ENCODE measurements at regions not wholly inside any gene's neighbourhood (a gene's known extent, or its start where the extent isn't known, plus 50 kb on each side); places are given as distances from the start of the nearest gene placed in this dataset.
"Not testable (repeated sequence)": the region's sequence is repeated elsewhere in the genome, so short reads cannot be mapped to it uniquely, and the experiment has no call there.

DNA sequence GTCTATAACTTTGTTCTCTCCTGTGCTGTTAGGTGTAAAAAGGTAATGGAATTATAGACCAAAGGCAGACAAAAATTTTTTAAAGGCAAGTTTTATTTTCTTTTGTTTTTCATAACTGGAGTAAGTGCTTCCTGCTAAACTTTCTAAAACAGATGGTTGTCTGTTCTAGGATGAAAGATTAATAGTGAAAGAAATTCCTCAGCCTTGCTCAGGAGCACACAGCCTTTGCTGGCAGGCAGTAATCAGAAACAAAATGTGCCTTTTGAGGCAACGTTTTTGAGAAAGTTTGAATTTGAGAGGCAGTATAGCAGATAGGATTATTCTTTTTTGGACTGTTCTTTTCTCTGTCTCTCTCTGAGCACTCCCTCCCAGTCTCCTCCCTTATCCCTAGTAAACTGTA is 2749.5 kb downstream of the PCDH9 start:
- no peak overlapping the region for H3K18ac ChIP-seq (ENCODE audit: low read length)
- no peak for DNase-seq
- H3K14ac ChIP-seq (ENCODE audit: low read length), result no peak overlapping the region
- H2AFZ ChIP-seq (ENCODE audit: insufficient read depth, low read length, poor library complexity), result no peak overlapping the region
- no peaks in the 10 kb centered on the region for H3K27me3 ChIP-seq (ENCODE audit: insufficient read depth, low read length)
- no peak overlapping the region for H3K27ac ChIP-seq (ENCODE audit: low read depth, low read length)
- no peak overlapping the region for H3K4ac ChIP-seq (ENCODE audit: low read depth, low read length)
- H3K4me1 ChIP-seq (ENCODE audit: control insufficient read depth in 1 of 2, insufficient read depth in 2 of 2, low read length in 2 of 2), result no peaks in the 10 kb centered on the region
- H4K8ac ChIP-seq (ENCODE audit: low read depth, low read length), result no peak overlapping the region
- H3K79me1 ChIP-seq (ENCODE audit: low read length), result peaks cover 6% of the 10 kb centered on the region
- H3K4me2 ChIP-seq (ENCODE audit: low read length), result no peak overlapping the region
- H2BK120ac ChIP-seq (ENCODE audit: insufficient read depth, low read length, poor library complexity), result no peak overlapping the region
- WGBS (ENCODE audit: extremely low coverage, insufficient coverage, insufficient read length), result no CpG with 5 or more reads among the region's 1 CpG
- peaks cover 1% of the 10 kb centered on the region for H3K9me3 ChIP-seq (ENCODE audit: insufficient read depth, low read depth, low read length)
- no peak overlapping the region for H2BK12ac ChIP-seq (ENCODE audit: low read length)
- no peak overlapping the region for H3K4me3 ChIP-seq (ENCODE audit: low read depth, low read length)
- H3K9ac ChIP-seq (ENCODE audit: low read length), result no peak overlapping the region
- H3K79me2 ChIP-seq (ENCODE audit: control insufficient read depth, insufficient read depth, low read length, poor library complexity), result no peaks in the 10 kb centered on the region
- no peak overlapping the region for H4K12ac ChIP-seq (ENCODE audit: low read depth, low read length)
- no peak overlapping the region for H2BK5ac ChIP-seq (ENCODE audit: low read depth, low read length, poor library complexity)
- no peaks in the 10 kb centered on the region for H3K36me3 ChIP-seq (ENCODE audit: control insufficient read depth in 1 of 2, insufficient read depth in 2 of 2, low read length in 2 of 2)
- H2AK5ac ChIP-seq (ENCODE audit: low read length), result no peak overlapping the region
- H3K23ac ChIP-seq (ENCODE audit: low read length), result no peak overlapping the region
- no peak overlapping the region for H4K91ac ChIP-seq (ENCODE audit: low read depth, low read length)

DNA sequence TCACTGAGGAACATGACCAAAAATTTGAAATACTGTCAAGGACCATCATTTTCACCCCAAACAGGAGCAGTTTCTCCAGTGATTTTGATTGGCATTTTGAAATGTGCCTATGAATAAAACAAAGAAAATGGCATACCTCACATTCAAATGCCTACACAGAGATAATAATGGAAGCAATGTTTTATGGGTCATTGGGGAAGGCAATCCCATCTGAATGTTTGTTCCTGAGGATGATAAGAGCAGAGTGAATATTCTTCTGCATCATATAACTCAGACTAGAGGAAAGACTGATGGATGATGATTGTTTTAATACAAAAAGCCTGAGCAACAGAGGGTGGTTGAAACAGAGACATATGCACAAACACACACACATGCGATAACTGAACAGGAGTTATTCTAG is 2749.9 kb downstream of the PCDH9 start:
- Histone ChIP-seq H2AK5ac (ENCODE audit: low read length) (no peak overlapping the region), H3K18ac (ENCODE audit: low read length) (no peak overlapping the region), H4K8ac (ENCODE audit: low read depth, low read length) (no peak overlapping the region), H3K4ac (ENCODE audit: low read depth, low read length) (no peak overlapping the region), H3K27me3 (ENCODE audit: insufficient read depth, low read length) (no peaks in the 10 kb centered on the region), H2AFZ (ENCODE audit: insufficient read depth, low read length, poor library complexity) (no peak overlapping the region), H3K9ac (ENCODE audit: low read length) (no peak overlapping the region), H2BK120ac (ENCODE audit: insufficient read depth, low read length, poor library complexity) (no peak overlapping the region), H3K4me2 (ENCODE audit: low read length) (no peak overlapping the region), H3K79me1 (ENCODE audit: low read length) (peaks cover 6% of the 10 kb centered on the region), H3K14ac (ENCODE audit: low read length) (no peak overlapping the region), H3K9me3 (ENCODE audit: insufficient read depth, low read depth, low read length) (peaks cover 1% of the 10 kb centered on the region), H3K79me2 (ENCODE audit: control insufficient read depth, insufficient read depth, low read length, poor library complexity) (no peaks in the 10 kb centered on the region), H2BK5ac (ENCODE audit: low read depth, low read length, poor library complexity) (no peak overlapping the region), H3K36me3 (ENCODE audit: control insufficient read depth in 1 of 2, insufficient read depth in 2 of 2, low read length in 2 of 2) (no peaks in the 10 kb centered on the region), H4K91ac (ENCODE audit: low read depth, low read length) (no peak overlapping the region), H4K12ac (ENCODE audit: low read depth, low read length) (no peak overlapping the region), H3K27ac (ENCODE audit: low read depth, low read length) (no peak overlapping the region), H3K4me1 (ENCODE audit: control insufficient read depth in 1 of 2, insufficient read depth in 2 of 2, low read length in 2 of 2) (no peaks in the 10 kb centered on the region), H3K4me3 (ENCODE audit: low read depth, low read length) (no peak overlapping the region), H3K23ac (ENCODE audit: low read length) (no peak overlapping the region), H2BK12ac (ENCODE audit: low read length) (no peak overlapping the region)
- no peak for DNase-seq
- WGBS (ENCODE audit: extremely low coverage, insufficient coverage, insufficient read length), result no CpG with 5 or more reads among the region's 1 CpG

DNA sequence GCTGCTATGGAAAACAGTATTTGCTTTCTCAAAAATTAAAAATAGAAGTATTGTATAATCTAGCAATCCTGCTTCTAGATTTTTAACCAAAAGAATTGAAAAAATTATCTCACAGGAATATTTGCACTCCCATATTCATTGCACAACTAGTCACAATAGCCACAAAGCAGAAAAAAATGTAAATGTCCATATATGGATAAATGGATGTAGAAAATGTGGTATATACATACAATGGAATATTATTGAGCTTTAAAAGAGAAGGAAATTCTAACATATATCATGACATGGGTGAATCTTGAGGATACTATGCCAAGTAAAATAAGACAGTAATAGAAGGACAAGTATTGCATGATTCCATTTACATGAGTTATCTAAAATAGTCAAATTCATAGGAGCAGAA is 2753.0 kb downstream of the PCDH9 start:
- H3K79me1 ChIP-seq (ENCODE audit: low read length), result peaks cover 6% of the 10 kb centered on the region
- no peak overlapping the region for H3K27ac ChIP-seq (ENCODE audit: low read depth, low read length)
- no peak overlapping the region for H3K4ac ChIP-seq (ENCODE audit: low read depth, low read length)
- H3K4me2 ChIP-seq (ENCODE audit: low read length), result no peak overlapping the region
- H4K12ac ChIP-seq (ENCODE audit: low read depth, low read length), result no peak overlapping the region
- H2AK5ac ChIP-seq (ENCODE audit: low read length), result no peak overlapping the region
- H3K14ac ChIP-seq (ENCODE audit: low read length), result no peak overlapping the region
- H3K18ac ChIP-seq (ENCODE audit: low read length), result no peak overlapping the region
- H3K9ac ChIP-seq (ENCODE audit: low read length), result no peak overlapping the region
- H4K8ac ChIP-seq (ENCODE audit: low read depth, low read length), result no peak overlapping the region
- no peak overlapping the region for H2BK5ac ChIP-seq (ENCODE audit: low read depth, low read length, poor library complexity)
- no peak overlapping the region for H3K23ac ChIP-seq (ENCODE audit: low read length)
- H3K36me3 ChIP-seq (ENCODE audit: control insufficient read depth in 1 of 2, insufficient read depth in 2 of 2, low read length in 2 of 2), result no peaks in the 10 kb centered on the region
- no peak overlapping the region for H2BK12ac ChIP-seq (ENCODE audit: low read length)
- H3K9me3 ChIP-seq (ENCODE audit: insufficient read depth, low read depth, low read length), result no peaks in the 10 kb centered on the region
- H3K79me2 ChIP-seq (ENCODE audit: control insufficient read depth, insufficient read depth, low read length, poor library complexity), result no peaks in the 10 kb centered on the region
- no peak overlapping the region for H2AFZ ChIP-seq (ENCODE audit: insufficient read depth, low read length, poor library complexity)
- no peak overlapping the region for H4K91ac ChIP-seq (ENCODE audit: low read depth, low read length)
- H3K4me3 ChIP-seq (ENCODE audit: low read depth, low read length), result no peak overlapping the region
- no peaks in the 10 kb centered on the region for H3K4me1 ChIP-seq (ENCODE audit: control insufficient read depth in 1 of 2, insufficient read depth in 2 of 2, low read length in 2 of 2)
- H3K27me3 ChIP-seq (ENCODE audit: insufficient read depth, low read length), result no peaks in the 10 kb centered on the region
- H2BK120ac ChIP-seq (ENCODE audit: insufficient read depth, low read length, poor library complexity), result no peak overlapping the region
- DNase-seq, result no peak

DNA sequence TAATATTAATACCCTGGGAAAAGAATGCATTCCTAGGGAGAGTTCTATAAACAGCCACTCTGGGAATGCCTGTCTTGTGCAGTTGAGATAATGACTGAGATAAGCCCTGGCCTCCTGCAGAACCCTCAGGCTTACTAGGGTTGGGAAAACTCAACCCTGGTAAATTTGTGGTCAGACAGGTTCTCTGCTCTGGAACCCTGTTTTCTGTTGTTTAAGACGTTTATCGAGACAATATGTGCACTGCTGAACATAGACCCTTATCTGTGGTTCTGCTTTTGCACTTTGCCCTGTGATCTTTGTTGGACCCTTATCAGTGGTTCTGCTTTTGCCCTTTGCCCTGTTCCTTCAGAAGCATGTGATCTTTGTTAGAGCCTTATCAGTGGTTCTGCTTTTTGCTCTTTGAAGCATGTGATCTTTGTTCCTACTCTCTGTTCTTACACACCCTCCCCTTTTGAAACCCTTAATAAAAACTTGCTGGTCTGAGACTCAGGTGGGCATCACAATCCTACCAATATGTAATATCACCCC is 2754.0 kb downstream of the PCDH9 start:
- H3K23ac ChIP-seq (ENCODE audit: low read length); H3K4ac ChIP-seq (ENCODE audit: low read depth, low read length); H3K9ac ChIP-seq (ENCODE audit: low read length); H2BK120ac ChIP-seq (ENCODE audit: insufficient read depth, low read length, poor library complexity); H3K9me3 ChIP-seq (ENCODE audit: insufficient read depth, low read depth, low read length); H3K14ac ChIP-seq (ENCODE audit: low read length); H3K27me3 ChIP-seq (ENCODE audit: insufficient read depth, low read length); H2AFZ ChIP-seq (ENCODE audit: insufficient read depth, low read length, poor library complexity); H3K4me3 ChIP-seq (ENCODE audit: low read depth, low read length); H3K79me1 ChIP-seq (ENCODE audit: low read length); H4K8ac ChIP-seq (ENCODE audit: low read depth, low read length); H3K27ac ChIP-seq (ENCODE audit: low read depth, low read length); H3K18ac ChIP-seq (ENCODE audit: low read length); H3K4me1 ChIP-seq (ENCODE audit: control insufficient read depth in 1 of 2, insufficient read depth in 2 of 2, low read length in 2 of 2); H3K79me2 ChIP-seq (ENCODE audit: control insufficient read depth, insufficient read depth, low read length, poor library complexity); H3K36me3 ChIP-seq (ENCODE audit: control insufficient read depth in 1 of 2, insufficient read depth in 2 of 2, low read length in 2 of 2); H2BK12ac ChIP-seq (ENCODE audit: low read length); H4K91ac ChIP-seq (ENCODE audit: low read depth, low read length); H2BK5ac ChIP-seq (ENCODE audit: low read depth, low read length, poor library complexity); H4K12ac ChIP-seq (ENCODE audit: low read depth, low read length); DNase-seq; H2AK5ac ChIP-seq (ENCODE audit: low read length); H3K4me2 ChIP-seq (ENCODE audit: low read length): not testable (repeated sequence)
- no CpG with 5 or more reads among the region's 2 CpGs for WGBS (ENCODE audit: extremely low coverage, insufficient coverage, insufficient read length)
